ENCODE measurements at regions not wholly inside any gene's neighbourhood (a gene's known extent, or its start where the extent isn't known, plus 50 kb on each side); places are given as distances from the start of the nearest gene placed in this dataset.
"Not testable (repeated sequence)": the region's sequence is repeated elsewhere in the genome, so short reads cannot be mapped to it uniquely, and the experiment has no call there.

GRCh38 chr4:122077653-122078052 is 74.5 kb upstream of the BLTP1 start:
- TF ChIP-seq POLR2A (IDR thresholded peaks at IDR 0.05): not testable (repeated sequence)
- TF ChIP-seq, protein P1, sequence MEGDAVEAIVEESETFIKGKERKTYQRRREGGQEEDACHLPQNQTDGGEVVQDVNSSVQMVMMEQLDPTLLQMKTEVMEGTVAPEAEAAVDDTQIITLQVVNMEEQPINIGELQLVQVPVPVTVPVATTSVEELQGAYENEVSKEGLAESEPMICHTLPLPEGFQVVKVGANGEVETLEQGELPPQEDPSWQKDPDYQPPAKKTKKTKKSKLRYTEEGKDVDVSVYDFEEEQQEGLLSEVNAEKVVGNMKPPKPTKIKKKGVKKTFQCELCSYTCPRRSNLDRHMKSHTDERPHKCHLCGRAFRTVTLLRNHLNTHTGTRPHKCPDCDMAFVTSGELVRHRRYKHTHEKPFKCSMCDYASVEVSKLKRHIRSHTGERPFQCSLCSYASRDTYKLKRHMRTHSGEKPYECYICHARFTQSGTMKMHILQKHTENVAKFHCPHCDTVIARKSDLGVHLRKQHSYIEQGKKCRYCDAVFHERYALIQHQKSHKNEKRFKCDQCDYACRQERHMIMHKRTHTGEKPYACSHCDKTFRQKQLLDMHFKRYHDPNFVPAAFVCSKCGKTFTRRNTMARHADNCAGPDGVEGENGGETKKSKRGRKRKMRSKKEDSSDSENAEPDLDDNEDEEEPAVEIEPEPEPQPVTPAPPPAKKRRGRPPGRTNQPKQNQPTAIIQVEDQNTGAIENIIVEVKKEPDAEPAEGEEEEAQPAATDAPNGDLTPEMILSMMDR (IDR thresholded peaks at IDR 0.05 in 4 of 5, conservative IDR thresholded peaks at IDR 0.05 in 1 of 5): not testable (repeated sequence)

All from gastrocnemius medialis (tissue), 4 donors.